HEK293 (cell line): ENCODE measurements at regions not wholly inside any gene's neighbourhood (a gene's known extent, or its start where the extent isn't known, plus 50 kb on each side); places are given as distances from the start of the nearest gene placed in this dataset.

Source experiments
- REST ChIP-seq: fragments of 450-650 bp; formaldehyde crosslinking; IDR thresholded peaks from 2 replicates; pipeline ENCODE4 v1.5.1; 2016; ENCODE audit warnings: missing biosample characterization, missing genetic modification characterization
- TRIM28 ChIP-seq: IDR thresholded peaks from 2 replicates; pipeline ENCODE4 v1.6.1; 2011; ENCODE audit warnings: low read length, control low read depth, borderline replicate concordance
- ZNF121 ChIP-seq: fragments of 450-650 bp; formaldehyde crosslinking; IDR thresholded peaks from 2 replicates; pipeline ENCODE4 v1.5.1; 2016; ENCODE audit warnings: missing biosample characterization, missing genetic modification characterization
- ZNF324 ChIP-seq: fragments of 450-650 bp; formaldehyde crosslinking; IDR thresholded peaks from 2 replicates; pipeline ENCODE4 v1.5.1; 2016; ENCODE audit warnings: missing biosample characterization, missing genetic modification characterization
- TF ChIP-seq, protein P1 (sequence below): fragments of 450-650 bp; formaldehyde crosslinking; IDR thresholded peaks from 2 replicates; pipeline ENCODE4 v1.5.1; 2016; ENCODE audit warnings: missing biosample characterization, missing genetic modification characterization
- TF ChIP-seq, protein P2 (sequence below): fragments of 450-650 bp; formaldehyde crosslinking; IDR thresholded peaks from 2 replicates; pipeline ENCODE4 v1.5.1; 2017; ENCODE audit warnings: missing biosample characterization, mild to moderate bottlenecking, missing genetic modification characterization, moderate library complexity

DNA sequence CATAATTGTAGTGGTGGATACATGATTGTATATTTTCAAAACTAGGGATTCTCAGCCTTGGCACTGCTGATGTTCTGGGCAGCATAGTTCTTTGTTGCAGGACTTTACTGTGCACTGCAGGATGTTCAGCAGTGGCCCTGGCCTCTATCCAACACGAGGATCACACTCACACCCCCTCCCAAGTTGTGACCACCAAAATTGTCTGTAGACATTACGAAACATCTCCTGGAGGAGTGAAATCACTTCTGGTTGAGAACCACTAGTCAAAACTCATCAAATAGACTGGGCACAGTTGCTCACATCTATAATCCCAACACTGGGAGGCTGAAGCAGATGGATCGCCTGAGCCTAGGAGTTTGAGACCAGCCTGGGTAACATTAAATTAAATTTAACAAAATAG, 123.1 kb upstream of the CDYL start:
- no peak for TF ChIP-seq REST (tag by site-specific recombination)
- no peak for TF ChIP-seq TRIM28
- TF ChIP-seq ZNF121 (tag by site-specific recombination): no peak
- TF ChIP-seq, protein P1, sequence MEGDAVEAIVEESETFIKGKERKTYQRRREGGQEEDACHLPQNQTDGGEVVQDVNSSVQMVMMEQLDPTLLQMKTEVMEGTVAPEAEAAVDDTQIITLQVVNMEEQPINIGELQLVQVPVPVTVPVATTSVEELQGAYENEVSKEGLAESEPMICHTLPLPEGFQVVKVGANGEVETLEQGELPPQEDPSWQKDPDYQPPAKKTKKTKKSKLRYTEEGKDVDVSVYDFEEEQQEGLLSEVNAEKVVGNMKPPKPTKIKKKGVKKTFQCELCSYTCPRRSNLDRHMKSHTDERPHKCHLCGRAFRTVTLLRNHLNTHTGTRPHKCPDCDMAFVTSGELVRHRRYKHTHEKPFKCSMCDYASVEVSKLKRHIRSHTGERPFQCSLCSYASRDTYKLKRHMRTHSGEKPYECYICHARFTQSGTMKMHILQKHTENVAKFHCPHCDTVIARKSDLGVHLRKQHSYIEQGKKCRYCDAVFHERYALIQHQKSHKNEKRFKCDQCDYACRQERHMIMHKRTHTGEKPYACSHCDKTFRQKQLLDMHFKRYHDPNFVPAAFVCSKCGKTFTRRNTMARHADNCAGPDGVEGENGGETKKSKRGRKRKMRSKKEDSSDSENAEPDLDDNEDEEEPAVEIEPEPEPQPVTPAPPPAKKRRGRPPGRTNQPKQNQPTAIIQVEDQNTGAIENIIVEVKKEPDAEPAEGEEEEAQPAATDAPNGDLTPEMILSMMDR (tag by site-specific recombination): no peak
- TF ChIP-seq, protein P2, sequence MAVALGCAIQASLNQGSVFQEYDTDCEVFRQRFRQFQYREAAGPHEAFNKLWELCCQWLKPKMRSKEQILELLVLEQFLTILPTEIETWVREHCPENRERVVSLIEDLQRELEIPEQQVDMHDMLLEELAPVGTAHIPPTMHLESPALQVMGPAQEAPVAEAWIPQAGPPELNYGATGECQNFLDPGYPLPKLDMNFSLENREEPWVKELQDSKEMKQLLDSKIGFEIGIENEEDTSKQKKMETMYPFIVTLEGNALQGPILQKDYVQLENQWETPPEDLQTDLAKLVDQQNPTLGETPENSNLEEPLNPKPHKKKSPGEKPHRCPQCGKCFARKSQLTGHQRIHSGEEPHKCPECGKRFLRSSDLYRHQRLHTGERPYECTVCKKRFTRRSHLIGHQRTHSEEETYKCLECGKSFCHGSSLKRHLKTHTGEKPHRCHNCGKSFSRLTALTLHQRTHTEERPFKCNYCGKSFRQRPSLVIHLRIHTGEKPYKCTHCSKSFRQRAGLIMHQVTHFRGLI (tag by site-specific recombination): no peak
- no peak for TF ChIP-seq ZNF324 (tag by site-specific recombination)
